GM12878 (cell line): ENCODE measurements at regions not wholly inside any gene's neighbourhood (a gene's known extent, or its start where the extent isn't known, plus 50 kb on each side); places are given as distances from the start of the nearest gene placed in this dataset.
A peak's percentile ranks its signal among the peaks of the same experiment; 100 is the strongest.

Experiments
- ATAC-seq: fragments of 200-7000 bp; cut with Tn5 transposase; 3 replicates; pipeline ENCODE4 v1.9.1; 2020; ENCODE audit warnings: mild to moderate bottlenecking, moderate library complexity
- BruUV-seq: library from RNA; stranded (reverse); fragments of 400-500 nt; replicated peaks from 2 replicates; lab custom pipeline; 2021; lab: Mats Ljungman, UMichigan
- CTCF ChIA-PET: fragments of 300-600 bp; sonication (Branson Sonifier 250); formaldehyde crosslinking; extraction: SDS; loops from one replicate; lab custom pipeline; 2021; ENCODE audit warnings: inconsistent platforms; lab: Yijun Ruan, JAX
- POLR2A ChIA-PET: fragments of 350-600 bp; formaldehyde crosslinking; extraction: SDS; loops from one replicate; lab custom pipeline; 2021; ENCODE audit warnings: inconsistent platforms; lab: Charles Lee
- RAD21 ChIA-PET: fragments of 300-600 bp; sonication (Branson Sonifier 250); formaldehyde crosslinking; loops from one replicate; lab custom pipeline; 2023; ENCODE audit warnings: antibody characterized with exemption; ENCODE audit not compliant: unreplicated experiment; lab: Charles Lee
- SMC1A ChIA-PET: fragments of 300-600 bp; sonication (Branson Sonifier 250); formaldehyde crosslinking; loops from one replicate; lab custom pipeline; 2023; ENCODE audit not compliant: unreplicated experiment, uncharacterized antibody; lab: Charles Lee
- DNase-seq: peaks from one replicate; pipeline ENCODE4 v3.0.0-alpha.2; 2011; ENCODE audit warnings: low read depth, low spot score
- FAIRE-seq: peaks from 3 replicates; lab custom pipeline; 2011; peaks lifted over from hg19 to GRCh38; lab: Jason Lieb, UNC
- H2AFZ ChIP-seq: 2 replicates; pipeline ENCODE4 v1.6.0; 2011; ENCODE audit warnings: low read depth, low read length, control low read depth; ENCODE audit not compliant: control insufficient read depth
- H3K27ac ChIP-seq: 2 replicates; pipeline ENCODE4 v1.5.1; 2011; ENCODE audit warnings: control low read depth; ENCODE audit not compliant: control insufficient read depth, insufficient read depth
- H3K27me3 ChIP-seq, 2 experiments: replicated peaks in 1 of 2; 2 replicates each; pipeline versions ENCODE4 v1.6.0 to v1.6.1; 2011; ENCODE audit warnings: low read length in 1 of 2; ENCODE audit not compliant: control insufficient read depth in 2 of 2, insufficient read depth in 2 of 2
- H3K36me3 ChIP-seq, 2 experiments: 2 replicates each; pipeline ENCODE4 v1.5.1; 2011; ENCODE audit warnings: low read length in 1 of 2; ENCODE audit not compliant: control insufficient read depth in 2 of 2, insufficient read depth in 2 of 2
- H3K4me1 ChIP-seq: 2 replicates; pipeline ENCODE4 v1.6.1; 2011; ENCODE audit warnings: mild to moderate bottlenecking, low read length, moderate library complexity, mixed read lengths; ENCODE audit not compliant: control insufficient read depth, insufficient read depth
- H3K4me2 ChIP-seq: 2 replicates; pipeline ENCODE4 v1.6.0; 2011; ENCODE audit warnings: control low read depth; ENCODE audit not compliant: control insufficient read depth, insufficient read depth
- H3K4me3 ChIP-seq: fragments of 200-600 bp; sonication (generic); 2 replicates; pipeline ENCODE4 v1.5.1; 2016
- H3K79me2 ChIP-seq: 2 replicates; pipeline ENCODE4 v1.6.0; 2011; ENCODE audit warnings: low read length; ENCODE audit not compliant: control insufficient read depth, insufficient read depth
- H3K9ac ChIP-seq: 2 replicates; pipeline ENCODE4 v1.8.0; 2011; ENCODE audit warnings: low read length, control low read depth, mixed read lengths; ENCODE audit not compliant: control insufficient read depth, insufficient read depth
- H3K9me3 ChIP-seq: replicated peaks from 3 replicates; pipeline ENCODE4 v1.5.1; 2011; ENCODE audit warnings: mild to moderate bottlenecking, low read length; ENCODE audit not compliant: control insufficient read depth, insufficient read depth
- H4K20me1 ChIP-seq: 2 replicates; pipeline ENCODE4 v1.6.0; 2011; ENCODE audit not compliant: control insufficient read depth, insufficient read depth
- BRCA1 ChIP-seq: IDR thresholded peaks from 2 replicates; pipeline ENCODE4 v1.6.1; 2011; ENCODE audit warnings: low read depth, low read length, improper control_type of control experiment
- EZH2 ChIP-seq: IDR thresholded peaks from 2 replicates; pipeline ENCODE4 v1.6.1; 2012; ENCODE audit warnings: low read depth, mild to moderate bottlenecking, control low read depth, inconsistent platforms, low read length, borderline replicate concordance; ENCODE audit not compliant: control insufficient read depth
- IRF3 ChIP-seq: fragments of 450-650 bp; IDR thresholded peaks from 2 replicates; pipeline ENCODE4 v1.6.1; 2014; ENCODE audit warnings: mild to moderate bottlenecking
- PML ChIP-seq: IDR thresholded peaks from 2 replicates; pipeline ENCODE4 v1.6.1; 2012; ENCODE audit warnings: low read length, inconsistent platforms
- RAD51 ChIP-seq: fragments of 450-650 bp; IDR thresholded peaks from 2 replicates; pipeline ENCODE4 v1.6.1; 2016; ENCODE audit warnings: moderate library complexity, mild to moderate bottlenecking, inconsistent platforms
- SIX5 ChIP-seq: IDR thresholded peaks from 2 replicates; pipeline ENCODE4 v1.6.1; 2011; ENCODE audit warnings: mild to moderate bottlenecking, low read depth, low read length, moderate library complexity; ENCODE audit not compliant: severe bottlenecking
- SRF ChIP-seq, 2 experiments: IDR thresholded peaks; 2 replicates each; pipeline ENCODE4 v1.6.1; 2011; ENCODE audit warnings: low read depth in 2 of 2, low read length in 2 of 2, mild to moderate bottlenecking in 1 of 2, moderate library complexity in 1 of 2
- WRNIP1 ChIP-seq: IDR thresholded peaks from 2 replicates; pipeline ENCODE4 v1.6.1; 2011; ENCODE audit warnings: low read depth, low read length, improper control_type of control experiment, borderline replicate concordance
- WGBS: methylation state at CpG from one replicate; pipeline ENCODE4 v1.1.6; 2016; ENCODE audit warnings: low lambda C conversion rate; ENCODE audit not compliant: insufficient replicate concordance, insufficient coverage; ENCODE audit errors: missing lambda C conversion rate; 5-methylcytosine and 5-hydroxymethylcytosine counted together
- in situ Hi-C: fragments of 300-500 bp; cut with MboI; formaldehyde crosslinking; loops from 9 replicates; pipeline ENCODE4 v1.14.3; 2018; ENCODE audit warnings: mixed read lengths
- intact Hi-C: fragments of 100-400 bp; cut with micrococcal nuclease; formaldehyde crosslinking; loops from one replicate; pipeline ENCODE4 v1.14.2; 2022; ENCODE audit not compliant: unreplicated experiment

- Histone ChIP-seq H3K4me3 (no peak overlapping the region), H3K4me1 (no peaks in the 10 kb centered on the region), H3K4me2 (no peak overlapping the region), H3K79me2 (no peaks in the 10 kb centered on the region), H3K27me3 (no peaks in the 10 kb centered on the region), H4K20me1 (no peaks in the 10 kb centered on the region), H3K9me3 (no peaks in the 10 kb centered on the region), H3K27ac (no peak overlapping the region), H3K9ac (no peak overlapping the region), H3K36me3 (no peaks in the 10 kb centered on the region)
- DNase-seq: no peak
- BruUV-seq: no TSS peak
- no peak for FAIRE-seq
- RAD21 ChIA-PET: no interaction called here
- intact Hi-C loops: no loop called here
- in situ Hi-C loops: no loop called here
- 0 out of 3 replicates have a peak, but pooled peaks have one; percentile 25 for ATAC-seq
- 0% methylated on average over 1 of the region's 1 CpG for WGBS
- TF ChIP-seq BRCA1 (no peak), EZH2 (no peak), WRNIP1 (no peak), PML (no peak), SIX5 (no peak), RAD51 (no peak), IRF3 (no peak), SRF (IDR thresholded peaks at IDR 0.05; ENCODE audit: low read depth in 2 of 2, low read length in 2 of 2) (no peak)
- TF ChIP-seq, all 136 proteins: peak for 0
- H2AFZ ChIP-seq: no peak overlapping the region
- ChIA-PET POLR2A (no interaction called here), CTCF (no interaction called here), SMC1A (no interaction called here)
These were observed 888.4 kb downstream of the TSN start for GRCh38 chr2:122643725-122644329.
